ENCODE measurements at regions not wholly inside any gene's neighbourhood (a gene's known extent, or its start where the extent isn't known, plus 50 kb on each side); places are given as distances from the start of the nearest gene placed in this dataset.

GRCh38 chr3:94525043-94525442 lies 462.2 kb downstream of the NSUN3 start:
- Histone ChIP-seq H3K9me2 (ENCODE audit: insufficient read depth) (no peaks in the 10 kb centered on the region), H3K27me3 (ENCODE audit: insufficient read depth, low read length) (no peaks in the 10 kb centered on the region), H3K36me3 (ENCODE audit: control insufficient read depth in 1 of 2, insufficient read depth in 2 of 2, low read length in 2 of 2) (no peaks in the 10 kb centered on the region), H3K9me3 (ENCODE audit: control insufficient read depth in 1 of 2, insufficient read depth in 1 of 2, low read depth in 1 of 2, low read length in 2 of 2) (peaks cover 7 to 17% of the 10 kb centered on the region in 2 experiments; a peak in 2 of 4 replicates), H4K20me1 (ENCODE audit: insufficient read depth) (no peaks in the 10 kb centered on the region), H3K79me2 (ENCODE audit: insufficient read depth, low read length) (no peaks in the 10 kb centered on the region), H3K4me3 (replicated peaks in 1 of 2; ENCODE audit: low read depth in 1 of 2, low read length in 2 of 2) (no peak overlapping the region), H3K4me2 (ENCODE audit: low read length) (no peak overlapping the region), H3K27ac (ENCODE audit: low read depth, low read length) (no peak overlapping the region), H3K9ac (ENCODE audit: low read length) (no peak overlapping the region), H2AFZ (ENCODE audit: low read depth, low read length, poor library complexity, severe bottlenecking) (no peak overlapping the region), H3K4me1 (ENCODE audit: control insufficient read depth in 1 of 2, insufficient read depth in 2 of 2, low read length in 2 of 2) (no peaks in the 10 kb centered on the region)
- intact Hi-C loops (cut with micrococcal nuclease): no loop called here
- TF ChIP-seq ATF3 (IDR thresholded peaks at IDR 0.05): no peak
- no peak for TF ChIP-seq EZH2 (IDR thresholded peaks at IDR 0.05)
- no peak for TF ChIP-seq SRF (IDR thresholded peaks at IDR 0.05; ENCODE audit: low read depth)
- TF ChIP-seq TCF7L2 (IDR thresholded peaks at IDR 0.05; ENCODE audit: borderline replicate concordance, extremely low read depth, insufficient read depth, insufficient read length): no peak
- TF ChIP-seq CBX3 (IDR thresholded peaks at IDR 0.05; ENCODE audit: low read depth): no peak
- no peak for TF ChIP-seq CEBPB (IDR thresholded peaks at IDR 0.05; ENCODE audit: low read depth)
- TF ChIP-seq POLR2A (IDR thresholded peaks at IDR 0.05; ENCODE audit: borderline replicate concordance, extremely low read depth, insufficient read depth, insufficient read length): no peak
- no peak for TF ChIP-seq ELF1 (IDR thresholded peaks at IDR 0.05; ENCODE audit: borderline replicate concordance, low read depth)
- no peak for TF ChIP-seq ZNF274 (IDR thresholded peaks at IDR 0.05; ENCODE audit: low read depth, low read length)
- TF ChIP-seq POLR2AphosphoS5 (IDR thresholded peaks at IDR 0.05; ENCODE audit: low read depth, low read length): no peak
- TF ChIP-seq EGR1 (IDR thresholded peaks at IDR 0.05; ENCODE audit: low read depth): no peak
- TF ChIP-seq YY1 (IDR thresholded peaks at IDR 0.05; ENCODE audit: extremely low read depth, insufficient replicate concordance, low read depth, low read length): no peak
- TF ChIP-seq RAD21 (IDR thresholded peaks at IDR 0.05; ENCODE audit: low read depth): no peak
- no peak for TF ChIP-seq SIN3A (IDR thresholded peaks at IDR 0.05; ENCODE audit: low read depth)
- no peak for TF ChIP-seq EZH2phosphoT487 (IDR thresholded peaks at IDR 0.05; ENCODE audit: borderline replicate concordance)
- TF ChIP-seq JUND (IDR thresholded peaks at IDR 0.05): no peak
- TF ChIP-seq MAX (IDR thresholded peaks at IDR 0.05): no peak
- no peak for TF ChIP-seq SP1 (IDR thresholded peaks at IDR 0.05; ENCODE audit: low read depth)
- no peak for TF ChIP-seq ZBTB33 (IDR thresholded peaks at IDR 0.05; ENCODE audit: extremely low read depth, insufficient replicate concordance, low read length)
- no peak for TF ChIP-seq FOSL1 (IDR thresholded peaks at IDR 0.05; ENCODE audit: low read depth)
- no peak for DNase-seq (ENCODE audit: low read depth, low spot score)
- BruUV-seq (replicated peaks): no TSS peak
- CTCF ChIA-PET: no interaction called here
- POLR2A ChIA-PET: no interaction called here
- ATAC-seq: no peak
- RAD21 ChIA-PET (ENCODE audit: low non-redundant PET in 1 of 2, low total read pairs in 2 of 2, uncharacterized antibody in 2 of 2, unreplicated experiment in 2 of 2): no interaction called here
